Kidney epithelial cell (primary cell): ENCODE measurements at regions not wholly inside any gene's neighbourhood (a gene's known extent, or its start where the extent isn't known, plus 50 kb on each side); places are given as distances from the start of the nearest gene placed in this dataset.

ENCODE experiments used
- DNase-seq: peaks from one replicate; pipeline ENCODE4 v3.0.0-alpha.2; 2010; ENCODE audit warnings: low read depth
- H3K27me3 ChIP-seq: 2 replicates; pipeline ENCODE4 v1.6.0; 2011; ENCODE audit warnings: low read length; ENCODE audit not compliant: control insufficient read depth, insufficient read depth
- H3K36me3 ChIP-seq: 2 replicates; pipeline ENCODE4 v1.5.1; 2011; ENCODE audit warnings: low read length; ENCODE audit not compliant: control insufficient read depth, insufficient read depth
- H3K4me3 ChIP-seq: 2 replicates; pipeline ENCODE4 v1.5.1; 2011; ENCODE audit warnings: low read depth, mild to moderate bottlenecking, control low read depth, low read length
- CTCF ChIP-seq: IDR thresholded peaks from 2 replicates; pipeline ENCODE4 v1.5.1; 2011; ENCODE audit warnings: mild to moderate bottlenecking, moderate library complexity, low read length, control low read depth, inconsistent platforms; ENCODE audit not compliant: insufficient read depth, poor library complexity, severe bottlenecking

GRCh38 chr18:55654986-55655385, 67.0 kb upstream of the TCF4 start:
- H3K4me3 ChIP-seq = no peak overlapping the region
- DNase-seq = no peak
- no peak for TF ChIP-seq CTCF
- no peaks in the 10 kb centered on the region for H3K27me3 ChIP-seq
- H3K36me3 ChIP-seq = no peaks in the 10 kb centered on the region

- H3K27me3 ChIP-seq = no peaks in the 10 kb centered on the region
- DNase-seq = no peak
Measured at GRCh38 chr18:55651236-55651635, 63.2 kb upstream of the TCF4 start.

GRCh38 chr18:55650363-55650870, 62.4 kb upstream of the TCF4 start:
- DNase-seq = no peak

More at GRCh38 chr18:55651236-55651635, 63.2 kb upstream of the TCF4 start:
- TF ChIP-seq CTCF = no peak
- Histone ChIP-seq H3K4me3 (no peak overlapping the region), H3K36me3 (no peaks in the 10 kb centered on the region)

GRCh38 chr18:55647331-55647730, 59.3 kb upstream of the TCF4 start:
- no peak overlapping the region for H3K4me3 ChIP-seq
- no peaks in the 10 kb centered on the region for H3K36me3 ChIP-seq
- no peaks in the 10 kb centered on the region for H3K27me3 ChIP-seq
- no peak for DNase-seq
- TF ChIP-seq CTCF = no peak

More at GRCh38 chr18:55650363-55650870, 62.4 kb upstream of the TCF4 start:
- Histone ChIP-seq H3K27me3 (no peaks in the 10 kb centered on the region), H3K4me3 (no peak overlapping the region), H3K36me3 (no peaks in the 10 kb centered on the region)
- TF ChIP-seq CTCF = no peak

- no peak for TF ChIP-seq CTCF
- DNase-seq = no peak
- Histone ChIP-seq H3K27me3 (no peaks in the 10 kb centered on the region), H3K4me3 (no peak overlapping the region), H3K36me3 (no peaks in the 10 kb centered on the region)
Measured at GRCh38 chr18:55642191-55642590, 54.2 kb upstream of the TCF4 start.

GRCh38 chr18:55641486-55641885, 53.5 kb upstream of the TCF4 start:
- DNase-seq = no peak
- TF ChIP-seq CTCF = no peak
- Histone ChIP-seq H3K36me3 (no peaks in the 10 kb centered on the region), H3K27me3 (no peaks in the 10 kb centered on the region), H3K4me3 (no peak overlapping the region)
